ENCODE measurements at regions not wholly inside any gene's neighbourhood (a gene's known extent, or its start where the extent isn't known, plus 50 kb on each side); places are given as distances from the start of the nearest gene placed in this dataset.

GRCh38 chr5:104942735-104943134 is 1380.1 kb upstream of the NUDT12 start:
- H3K27ac ChIP-seq (ENCODE audit: low read depth in 1 of 2, low read length in 2 of 2), result no peak overlapping the region
- H3K36me3 ChIP-seq (ENCODE audit: control insufficient read depth in 1 of 2, insufficient read depth in 2 of 2, low read length in 1 of 2), result no peaks in the 10 kb centered on the region
- H3K27me3 ChIP-seq (ENCODE audit: control insufficient read depth in 1 of 2, insufficient read depth in 2 of 2, low read length in 1 of 2), result no peaks in the 10 kb centered on the region
- WGBS, 2 donors, result 91 to 95% methylated on average over 1 of the region's 1 CpG
- intact Hi-C loops (cut with DNase I), result no loop called here
- H3K4me3 ChIP-seq (ENCODE audit: low read length in 2 of 2), result no peak overlapping the region
- H3K4me1 ChIP-seq (ENCODE audit: control insufficient read depth in 1 of 2, insufficient read depth in 2 of 2, low read length in 2 of 2), result no peaks in the 10 kb centered on the region
- no peaks in the 10 kb centered on the region for H3K9me3 ChIP-seq (ENCODE audit: control insufficient read depth, low read length)
- ATAC-seq (ENCODE audit: low FRiP score) (no peak), DNase-seq (no peak)

DNA sequence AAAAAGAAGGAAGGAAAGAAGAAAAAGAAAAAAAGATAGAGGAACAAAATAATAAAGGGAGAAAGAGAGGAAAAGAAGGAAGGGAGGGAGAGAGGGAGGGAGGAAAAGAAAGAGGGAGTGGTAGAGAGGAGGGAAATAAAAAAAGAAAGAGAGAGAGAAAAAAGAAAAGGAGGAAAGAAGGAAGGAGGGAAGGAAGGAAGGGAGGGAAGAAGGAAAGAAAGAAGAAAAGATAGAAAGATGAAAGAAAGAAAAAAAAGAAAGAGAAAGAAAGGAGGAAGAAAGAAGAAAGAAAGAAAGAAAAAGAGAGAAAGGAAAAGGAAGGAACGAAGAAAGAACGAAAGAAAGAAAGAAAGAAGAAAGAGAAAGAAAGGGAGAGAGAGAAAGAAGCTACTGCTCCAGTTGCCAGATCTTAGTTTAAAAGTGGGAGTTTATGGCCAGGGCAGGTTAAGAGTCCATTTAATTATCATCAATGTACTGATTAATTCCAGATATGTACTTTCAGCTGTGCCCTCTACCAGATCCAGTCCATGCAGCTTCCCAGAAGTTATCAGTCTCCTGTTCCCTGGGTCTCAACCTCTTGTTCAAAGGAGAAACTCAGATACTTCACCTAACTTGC is 1378.5 kb upstream of the NUDT12 start:
- no peaks in the 10 kb centered on the region for H3K9me3 ChIP-seq (ENCODE audit: control insufficient read depth, low read length)

DNA sequence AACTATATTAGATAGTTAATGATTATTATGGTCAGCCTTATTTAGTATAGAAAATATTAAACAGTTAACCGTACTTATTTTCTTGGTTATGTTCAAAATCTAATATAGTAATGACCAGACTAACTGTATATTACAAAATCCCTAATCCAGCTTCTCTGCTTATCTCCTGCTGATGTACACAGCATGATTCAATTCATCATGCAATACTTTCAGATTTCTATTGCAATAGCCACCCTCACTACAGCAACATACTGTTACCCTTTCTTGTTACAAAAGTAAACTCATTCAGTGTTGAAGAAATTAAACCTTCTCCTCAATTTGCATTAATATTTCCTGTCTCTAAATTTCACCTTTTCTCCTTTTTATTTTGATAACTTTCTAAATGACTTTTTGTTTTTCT is 1375.0 kb upstream of the NUDT12 start:
- ATAC-seq (ENCODE audit: low FRiP score) (no peak), DNase-seq (no peak)
- intact Hi-C loops (cut with DNase I), result no loop called here
- Histone ChIP-seq H3K27ac (ENCODE audit: low read depth in 1 of 2, low read length in 2 of 2) (no peak overlapping the region), H3K27me3 (ENCODE audit: control insufficient read depth in 1 of 2, insufficient read depth in 2 of 2, low read length in 1 of 2) (no peaks in the 10 kb centered on the region), H3K4me1 (ENCODE audit: control insufficient read depth in 1 of 2, insufficient read depth in 2 of 2, low read length in 2 of 2) (no peaks in the 10 kb centered on the region), H3K36me3 (ENCODE audit: control insufficient read depth in 1 of 2, insufficient read depth in 2 of 2, low read length in 1 of 2) (no peaks in the 10 kb centered on the region), H3K9me3 (ENCODE audit: control insufficient read depth, low read length) (no peaks in the 10 kb centered on the region), H3K4me3 (ENCODE audit: low read length in 2 of 2) (no peak overlapping the region)
- 94 to 96% methylated on average over 1 of the region's 1 CpG for WGBS, 2 donors

More for the DNA sequence above, 1378.5 kb upstream of the NUDT12 start:
- Histone ChIP-seq H3K4me3 (ENCODE audit: low read length in 2 of 2) (no peak overlapping the region), H3K4me1 (ENCODE audit: control insufficient read depth in 1 of 2, insufficient read depth in 2 of 2, low read length in 2 of 2) (no peaks in the 10 kb centered on the region), H3K36me3 (ENCODE audit: control insufficient read depth in 1 of 2, insufficient read depth in 2 of 2, low read length in 1 of 2) (no peaks in the 10 kb centered on the region), H3K27me3 (ENCODE audit: control insufficient read depth in 1 of 2, insufficient read depth in 2 of 2, low read length in 1 of 2) (no peaks in the 10 kb centered on the region), H3K27ac (ENCODE audit: low read depth in 1 of 2, low read length in 2 of 2) (no peak overlapping the region)
- WGBS, 2 donors, result 89 to 92% methylated on average over 2 of the region's 2 CpGs
- intact Hi-C loops (cut with DNase I), result no loop called here
- ATAC-seq (ENCODE audit: low FRiP score), result no peak
- no peak for DNase-seq

GRCh38 chr5:104932431-104932830 is 1369.8 kb upstream of the NUDT12 start:
- no peaks in the 10 kb centered on the region for H3K4me1 ChIP-seq (ENCODE audit: control insufficient read depth in 1 of 2, insufficient read depth in 2 of 2, low read length in 2 of 2)
- no peaks in the 10 kb centered on the region for H3K9me3 ChIP-seq (ENCODE audit: control insufficient read depth, low read length)
- ATAC-seq (ENCODE audit: low FRiP score) (no peak), DNase-seq (no peak)
- H3K36me3 ChIP-seq (ENCODE audit: control insufficient read depth in 1 of 2, insufficient read depth in 2 of 2, low read length in 1 of 2), result no peaks in the 10 kb centered on the region
- WGBS, 2 donors, result 90 to 99% methylated on average over 2 of the region's 2 CpGs
- H3K27ac ChIP-seq (ENCODE audit: low read depth in 1 of 2, low read length in 2 of 2), result no peak overlapping the region
- no peaks in the 10 kb centered on the region for H3K27me3 ChIP-seq (ENCODE audit: control insufficient read depth in 1 of 2, insufficient read depth in 2 of 2, low read length in 1 of 2)
- intact Hi-C loops (cut with DNase I), result no loop called here
- no peak overlapping the region for H3K4me3 ChIP-seq (ENCODE audit: low read length in 2 of 2)

DNA sequence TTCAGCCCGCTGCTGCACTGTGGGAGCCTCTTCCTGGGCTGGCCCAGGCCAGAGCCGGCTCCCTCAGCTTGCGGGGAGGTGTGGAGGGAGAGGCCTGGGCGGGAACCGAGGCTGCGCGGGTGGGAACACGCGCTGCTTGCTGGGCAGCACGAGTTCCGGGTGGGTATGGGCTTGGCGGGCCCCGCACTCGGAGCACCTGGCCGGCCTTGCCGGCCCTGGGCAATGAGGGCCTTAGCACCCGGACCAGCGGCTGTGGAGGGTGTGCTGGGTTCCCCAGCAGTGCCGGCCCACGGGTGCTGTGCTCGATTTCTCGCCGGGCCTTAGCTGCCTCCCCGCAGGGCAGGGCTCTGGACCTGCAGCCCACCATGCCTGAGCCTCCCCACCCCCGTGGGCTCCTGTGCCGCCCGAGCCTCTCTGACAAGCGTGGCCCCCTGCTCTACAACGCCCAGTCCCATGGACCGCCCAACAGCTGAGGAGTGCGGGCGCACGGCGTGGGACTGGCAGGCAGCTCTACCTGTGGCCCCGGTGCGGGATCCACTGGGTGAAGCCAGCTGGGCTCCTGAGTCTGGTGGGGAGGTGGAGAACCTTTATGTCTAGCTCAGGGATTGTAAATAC is 1366.4 kb upstream of the NUDT12 start:
- Histone ChIP-seq H3K27ac (ENCODE audit: low read depth in 1 of 2, low read length in 2 of 2) (no peak overlapping the region), H3K4me1 (ENCODE audit: control insufficient read depth in 1 of 2, insufficient read depth in 2 of 2, low read length in 2 of 2) (no peaks in the 10 kb centered on the region), H3K4me3 (ENCODE audit: low read length in 2 of 2) (no peak overlapping the region), H3K27me3 (ENCODE audit: control insufficient read depth in 1 of 2, insufficient read depth in 2 of 2, low read length in 1 of 2) (no peaks in the 10 kb centered on the region), H3K36me3 (ENCODE audit: control insufficient read depth in 1 of 2, insufficient read depth in 2 of 2, low read length in 1 of 2) (no peaks in the 10 kb centered on the region), H3K9me3 (ENCODE audit: control insufficient read depth, low read length) (peaks cover 2% of the 10 kb centered on the region)
- ATAC-seq (ENCODE audit: low FRiP score), result no peak
- 97 to 98% methylated on average over 34 to 36 of the region's 36 CpGs for WGBS, 2 donors
- DNase-seq, result no peak
- intact Hi-C loops (cut with DNase I), result no loop called here

DNA sequence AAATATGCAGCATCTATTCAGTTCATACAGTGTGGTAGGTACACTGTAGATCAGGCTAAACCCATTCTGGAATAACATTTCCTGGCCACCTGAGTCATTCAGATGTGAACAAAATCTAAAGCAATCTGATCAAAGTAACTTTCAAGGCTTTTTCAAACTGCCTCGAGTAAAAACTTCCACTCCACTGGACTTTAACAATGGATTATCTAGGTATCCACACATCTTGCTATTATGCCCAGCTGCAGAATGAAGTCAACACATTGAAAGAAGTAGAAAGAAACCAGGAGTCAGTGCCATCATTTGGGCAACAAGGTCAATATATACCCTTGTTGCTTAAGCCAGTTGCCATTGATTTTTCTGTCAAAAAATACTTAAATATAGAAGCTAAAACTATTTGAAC is 1352.6 kb upstream of the NUDT12 start:
- WGBS, 2 donors, result 67 to 74% methylated on average over 1 of the region's 1 CpG
- DNase-seq, result no peak
- intact Hi-C loops (cut with DNase I), result no loop called here

GRCh38 chr5:104914536-104915070 is 1352.0 kb upstream of the NUDT12 start:
- Histone ChIP-seq H3K27ac (ENCODE audit: low read depth in 1 of 2, low read length in 2 of 2) (no peak overlapping the region), H3K4me3 (ENCODE audit: low read length in 2 of 2) (no peak overlapping the region), H3K27me3 (ENCODE audit: control insufficient read depth in 1 of 2, insufficient read depth in 2 of 2, low read length in 1 of 2) (no peaks in the 10 kb centered on the region), H3K4me1 (ENCODE audit: control insufficient read depth in 1 of 2, insufficient read depth in 2 of 2, low read length in 2 of 2) (no peaks in the 10 kb centered on the region), H3K9me3 (ENCODE audit: control insufficient read depth, low read length) (no peaks in the 10 kb centered on the region), H3K36me3 (ENCODE audit: control insufficient read depth in 1 of 2, insufficient read depth in 2 of 2, low read length in 1 of 2) (no peaks in the 10 kb centered on the region)
- intact Hi-C loops (cut with DNase I), result no loop called here
- 94 to 96% methylated on average over 2 of the region's 2 CpGs for WGBS, 2 donors
- DNase-seq (no peak), ATAC-seq (ENCODE audit: low FRiP score) (no peak)

More for the DNA sequence above, 1352.6 kb upstream of the NUDT12 start:
- Histone ChIP-seq H3K4me1 (ENCODE audit: control insufficient read depth in 1 of 2, insufficient read depth in 2 of 2, low read length in 2 of 2) (no peaks in the 10 kb centered on the region), H3K9me3 (ENCODE audit: control insufficient read depth, low read length) (no peaks in the 10 kb centered on the region), H3K27me3 (ENCODE audit: control insufficient read depth in 1 of 2, insufficient read depth in 2 of 2, low read length in 1 of 2) (no peaks in the 10 kb centered on the region), H3K27ac (ENCODE audit: low read depth in 1 of 2, low read length in 2 of 2) (no peak overlapping the region), H3K4me3 (ENCODE audit: low read length in 2 of 2) (no peak overlapping the region), H3K36me3 (ENCODE audit: control insufficient read depth in 1 of 2, insufficient read depth in 2 of 2, low read length in 1 of 2) (no peaks in the 10 kb centered on the region)
- no peak for ATAC-seq (ENCODE audit: low FRiP score)

- no peaks in the 10 kb centered on the region for H3K27me3 ChIP-seq (ENCODE audit: control insufficient read depth in 1 of 2, insufficient read depth in 2 of 2, low read length in 1 of 2)
- no peaks in the 10 kb centered on the region for H3K36me3 ChIP-seq (ENCODE audit: control insufficient read depth in 1 of 2, insufficient read depth in 2 of 2, low read length in 1 of 2)
- 83 to 90% methylated on average over 3 of the region's 3 CpGs for WGBS, 2 donors
- intact Hi-C loops (cut with DNase I), result no loop called here
- no peaks in the 10 kb centered on the region for H3K4me1 ChIP-seq (ENCODE audit: control insufficient read depth in 1 of 2, insufficient read depth in 2 of 2, low read length in 2 of 2)
- ATAC-seq (ENCODE audit: low FRiP score) (no peak), DNase-seq (no peak)
- no peak overlapping the region for H3K4me3 ChIP-seq (ENCODE audit: low read length in 2 of 2)
- H3K27ac ChIP-seq (ENCODE audit: low read depth in 1 of 2, low read length in 2 of 2), result no peak overlapping the region
- no peaks in the 10 kb centered on the region for H3K9me3 ChIP-seq (ENCODE audit: control insufficient read depth, low read length)
These were observed 1351.3 kb upstream of the NUDT12 start for GRCh38 chr5:104913841-104914281.

- no peaks in the 10 kb centered on the region for H3K9me3 ChIP-seq (ENCODE audit: control insufficient read depth, low read length)
- WGBS, 2 donors, result 30% methylated on average over 2 of the region's 2 CpGs
- no peak for ATAC-seq (ENCODE audit: low FRiP score)
- no peaks in the 10 kb centered on the region for H3K36me3 ChIP-seq (ENCODE audit: control insufficient read depth in 1 of 2, insufficient read depth in 2 of 2, low read length in 1 of 2)
- H3K4me1 ChIP-seq (ENCODE audit: control insufficient read depth in 1 of 2, insufficient read depth in 2 of 2, low read length in 2 of 2), result no peaks in the 10 kb centered on the region
- no peak overlapping the region for H3K27ac ChIP-seq (ENCODE audit: low read depth in 1 of 2, low read length in 2 of 2)
- intact Hi-C loops (cut with DNase I), result no loop called here
- no peaks in the 10 kb centered on the region for H3K27me3 ChIP-seq (ENCODE audit: control insufficient read depth in 1 of 2, insufficient read depth in 2 of 2, low read length in 1 of 2)
- no peak for DNase-seq
- no peak overlapping the region for H3K4me3 ChIP-seq (ENCODE audit: low read length in 2 of 2)
These were observed 1347.2 kb upstream of the NUDT12 start for GRCh38 chr5:104909803-104910202.

Measured in aorta (tissue), 5 donors.